ENCODE measurements at regions not wholly inside any gene's neighbourhood (a gene's known extent, or its start where the extent isn't known, plus 50 kb on each side); places are given as distances from the start of the nearest gene placed in this dataset.

DNA sequence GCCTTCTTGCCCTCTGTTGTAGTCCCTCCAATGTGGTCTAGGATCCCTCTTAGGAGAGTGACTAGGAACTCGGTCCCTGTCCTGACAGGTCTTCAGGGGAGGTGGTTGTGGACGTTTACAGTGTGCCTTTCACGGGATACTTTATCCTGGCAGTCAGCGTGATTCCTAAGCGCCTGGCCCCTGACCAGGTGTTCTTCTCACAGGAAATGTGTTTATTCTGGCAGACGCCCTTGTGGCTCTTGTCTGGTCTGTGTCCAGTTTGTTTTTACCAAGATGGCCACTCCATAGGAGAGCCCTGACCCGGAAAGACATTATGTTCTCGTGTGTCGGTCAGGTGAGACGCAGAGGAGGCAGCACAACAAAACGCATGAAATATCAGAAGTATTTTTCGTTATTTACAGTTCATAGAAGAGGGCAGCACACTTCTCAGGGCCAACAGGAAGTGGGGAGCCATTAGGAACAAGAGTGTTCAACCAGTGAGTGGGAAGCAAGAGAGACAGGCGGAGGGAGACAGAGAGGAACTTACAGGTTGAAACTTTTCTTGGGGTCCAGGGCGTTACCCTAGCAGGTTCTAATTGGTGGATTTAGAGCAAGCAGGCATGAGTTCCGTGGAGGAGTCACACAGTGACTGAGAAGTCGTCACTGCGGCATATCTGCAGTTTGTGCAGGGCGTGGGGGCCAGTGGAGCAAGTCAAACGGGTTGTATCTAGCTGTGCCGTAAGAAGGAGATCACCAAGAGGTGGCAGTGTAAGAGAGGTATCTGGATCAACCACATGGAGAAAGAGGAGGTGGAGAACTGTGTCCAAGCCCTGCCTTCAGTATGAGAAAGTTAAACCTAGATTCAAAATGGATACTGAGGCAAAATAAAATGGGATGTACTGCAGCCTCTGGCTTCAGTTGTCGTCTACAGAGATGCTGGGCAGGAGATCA is 412.9 kb downstream of the ZSWIM6 start:
- no peak overlapping the region for H3K4me3 ChIP-seq (ENCODE audit: low read depth, low read length)
- no peak for TF ChIP-seq POLR2A (IDR thresholded peaks at IDR 0.05; ENCODE audit: extremely low read depth, insufficient read length)
- TF ChIP-seq MYC (IDR thresholded peaks at IDR 0.05; ENCODE audit: low read depth, low read length): no peak
- TF ChIP-seq, protein P1, sequence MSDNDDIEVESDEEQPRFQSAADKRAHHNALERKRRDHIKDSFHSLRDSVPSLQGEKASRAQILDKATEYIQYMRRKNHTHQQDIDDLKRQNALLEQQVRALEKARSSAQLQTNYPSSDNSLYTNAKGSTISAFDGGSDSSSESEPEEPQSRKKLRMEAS (IDR thresholded peaks at IDR 0.05; ENCODE audit: low read depth, low read length): no peak
- TF ChIP-seq, protein P2, sequence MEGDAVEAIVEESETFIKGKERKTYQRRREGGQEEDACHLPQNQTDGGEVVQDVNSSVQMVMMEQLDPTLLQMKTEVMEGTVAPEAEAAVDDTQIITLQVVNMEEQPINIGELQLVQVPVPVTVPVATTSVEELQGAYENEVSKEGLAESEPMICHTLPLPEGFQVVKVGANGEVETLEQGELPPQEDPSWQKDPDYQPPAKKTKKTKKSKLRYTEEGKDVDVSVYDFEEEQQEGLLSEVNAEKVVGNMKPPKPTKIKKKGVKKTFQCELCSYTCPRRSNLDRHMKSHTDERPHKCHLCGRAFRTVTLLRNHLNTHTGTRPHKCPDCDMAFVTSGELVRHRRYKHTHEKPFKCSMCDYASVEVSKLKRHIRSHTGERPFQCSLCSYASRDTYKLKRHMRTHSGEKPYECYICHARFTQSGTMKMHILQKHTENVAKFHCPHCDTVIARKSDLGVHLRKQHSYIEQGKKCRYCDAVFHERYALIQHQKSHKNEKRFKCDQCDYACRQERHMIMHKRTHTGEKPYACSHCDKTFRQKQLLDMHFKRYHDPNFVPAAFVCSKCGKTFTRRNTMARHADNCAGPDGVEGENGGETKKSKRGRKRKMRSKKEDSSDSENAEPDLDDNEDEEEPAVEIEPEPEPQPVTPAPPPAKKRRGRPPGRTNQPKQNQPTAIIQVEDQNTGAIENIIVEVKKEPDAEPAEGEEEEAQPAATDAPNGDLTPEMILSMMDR (IDR thresholded peaks at IDR 0.05; ENCODE audit: low read depth, low read length): no peak
- DNase-seq (ENCODE audit: low read depth): peak; percentile 3

DNA sequence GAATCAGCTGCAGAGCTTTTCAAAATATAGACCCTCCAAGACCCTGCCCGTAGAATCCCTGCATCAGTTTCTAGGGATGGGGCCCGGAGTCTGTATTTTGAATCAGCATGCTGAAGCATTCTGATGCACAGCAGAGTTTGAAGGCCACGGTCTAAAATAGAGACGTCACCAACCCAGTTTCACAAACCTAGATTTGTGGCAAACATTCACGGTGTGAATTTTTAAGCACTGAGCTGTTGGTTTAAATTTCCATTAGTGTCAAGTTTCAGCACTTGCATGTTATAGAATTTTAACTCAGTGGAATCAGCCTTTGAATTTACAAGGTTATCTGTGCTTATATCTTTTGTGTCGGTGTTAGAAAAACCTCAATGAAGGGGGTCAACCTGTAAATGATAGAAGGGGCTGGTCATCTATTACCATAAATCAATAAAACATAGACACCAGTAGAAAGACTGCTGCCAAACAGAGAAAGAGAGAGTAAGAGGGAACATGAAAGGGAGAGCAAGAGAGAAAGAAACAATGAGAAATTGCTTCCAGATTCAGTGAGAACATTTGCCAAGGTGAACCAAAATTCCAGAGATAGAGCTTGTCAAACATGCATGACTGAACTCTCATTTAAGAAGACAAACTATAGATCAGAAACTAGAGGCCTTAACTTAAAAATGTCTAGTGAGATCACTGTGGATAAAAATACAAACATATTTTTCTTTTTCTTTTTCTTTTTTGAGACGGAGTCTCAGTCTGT is 414.9 kb downstream of the ZSWIM6 start:
- no peak overlapping the region for H3K4me3 ChIP-seq (ENCODE audit: low read depth, low read length)
- no peak for TF ChIP-seq POLR2A (IDR thresholded peaks at IDR 0.05; ENCODE audit: extremely low read depth, insufficient read length)
- TF ChIP-seq MYC (IDR thresholded peaks at IDR 0.05; ENCODE audit: low read depth, low read length): no peak
- TF ChIP-seq, protein P2 (IDR thresholded peaks at IDR 0.05; ENCODE audit: low read depth, low read length): no peak
- TF ChIP-seq, protein P1 (IDR thresholded peaks at IDR 0.05; ENCODE audit: low read depth, low read length): no peak
- DNase-seq (ENCODE audit: low read depth): no peak

DNA sequence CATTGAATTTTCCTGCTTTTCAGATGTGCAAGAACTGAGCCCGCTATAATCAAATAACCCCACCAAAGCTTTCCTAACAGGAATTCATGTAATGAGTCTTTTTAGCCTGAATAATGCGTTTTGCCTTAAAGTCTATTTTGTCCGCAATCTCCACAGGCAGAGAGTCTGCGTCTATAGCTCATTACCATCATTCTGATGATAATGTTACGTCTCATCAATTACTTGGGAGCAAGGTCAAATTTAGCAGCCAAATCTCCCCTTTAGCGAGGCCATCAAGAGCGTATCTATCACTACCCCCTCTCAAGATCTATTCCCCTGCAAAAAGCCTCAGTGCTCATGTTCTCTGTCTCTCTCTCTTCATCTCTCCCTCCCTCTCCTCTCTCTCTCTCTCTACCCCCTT is 416.1 kb downstream of the ZSWIM6 start:
- no peak for DNase-seq (ENCODE audit: low read depth)
- no peak overlapping the region for H3K4me3 ChIP-seq (ENCODE audit: low read depth, low read length)
- TF ChIP-seq MYC (IDR thresholded peaks at IDR 0.05; ENCODE audit: low read depth, low read length) (no peak), POLR2A (IDR thresholded peaks at IDR 0.05; ENCODE audit: extremely low read depth, insufficient read length) (no peak)
- TF ChIP-seq, protein P2 (IDR thresholded peaks at IDR 0.05; ENCODE audit: low read depth, low read length): no peak
- TF ChIP-seq, protein P1 (IDR thresholded peaks at IDR 0.05; ENCODE audit: low read depth, low read length): no peak

DNA sequence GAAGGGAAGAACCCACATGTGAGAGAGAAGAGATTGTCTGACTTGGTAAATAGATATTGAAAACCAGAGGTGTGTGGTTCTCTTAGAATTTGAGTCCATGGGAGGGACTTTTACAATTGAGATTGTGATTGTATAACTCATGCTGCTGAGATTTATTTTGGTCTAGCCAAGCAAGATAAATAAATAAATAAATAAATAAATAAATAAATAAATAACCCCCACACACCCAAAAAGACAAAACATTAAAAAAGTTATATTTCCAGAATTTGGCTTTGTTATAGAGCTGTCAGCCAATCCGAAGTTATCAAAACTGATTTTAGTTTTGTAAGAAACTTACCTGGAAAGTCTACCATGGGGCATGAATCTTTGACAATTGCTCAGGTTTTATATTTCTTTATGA is 416.6 kb downstream of the ZSWIM6 start:
- no peak for DNase-seq (ENCODE audit: low read depth)
- TF ChIP-seq POLR2A (IDR thresholded peaks at IDR 0.05; ENCODE audit: extremely low read depth, insufficient read length): no peak
- TF ChIP-seq, protein P1 (IDR thresholded peaks at IDR 0.05; ENCODE audit: low read depth, low read length): no peak
- no peak overlapping the region for H3K4me3 ChIP-seq (ENCODE audit: low read depth, low read length)

DNA sequence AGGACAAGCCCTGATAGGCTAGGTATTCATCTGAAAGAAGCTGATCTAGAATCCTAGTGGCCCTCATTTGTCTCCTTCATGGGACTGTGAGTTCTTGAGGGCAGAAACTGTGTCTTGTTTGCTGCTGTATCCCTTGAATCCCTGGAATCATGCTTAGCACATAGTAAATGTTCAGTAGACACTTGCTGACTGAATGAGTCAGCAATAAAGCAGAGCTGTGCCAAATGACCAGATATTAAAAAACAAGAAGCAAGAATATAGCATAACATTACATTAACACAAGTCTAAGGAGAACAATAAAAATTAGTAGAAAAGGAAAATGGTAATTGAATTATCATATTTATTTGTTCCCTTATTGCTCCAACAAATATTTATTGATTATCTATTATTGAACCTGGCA is 420.5 kb downstream of the ZSWIM6 start:
- DNase-seq (ENCODE audit: low read depth): no peak
- TF ChIP-seq, protein P2 (IDR thresholded peaks at IDR 0.05; ENCODE audit: low read depth, low read length): no peak
- TF ChIP-seq, protein P1 (IDR thresholded peaks at IDR 0.05; ENCODE audit: low read depth, low read length): no peak
- no peak for TF ChIP-seq POLR2A (IDR thresholded peaks at IDR 0.05; ENCODE audit: extremely low read depth, insufficient read length)
- TF ChIP-seq MYC (IDR thresholded peaks at IDR 0.05; ENCODE audit: low read depth, low read length): no peak
- H3K4me3 ChIP-seq (ENCODE audit: low read depth, low read length): no peak overlapping the region

DNA sequence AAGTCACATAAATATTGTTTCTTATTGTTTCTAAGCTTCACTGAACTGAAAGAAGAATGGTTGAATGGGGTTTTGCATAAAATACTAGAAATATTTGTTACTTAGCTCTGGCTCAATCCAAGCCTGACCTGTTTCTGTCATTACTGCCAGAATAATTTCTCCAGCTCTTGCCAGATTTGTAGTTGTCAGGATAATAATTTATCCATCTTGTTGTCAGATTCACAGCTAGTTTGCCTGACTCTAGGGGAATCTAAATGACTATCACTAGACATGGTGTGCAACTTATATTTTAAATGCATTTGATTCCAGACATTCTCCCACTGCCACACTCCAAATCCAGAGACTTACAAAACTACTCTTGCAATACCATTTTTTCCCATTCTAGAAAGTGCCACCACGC is 422.7 kb downstream of the ZSWIM6 start:
- no peak for TF ChIP-seq POLR2A (IDR thresholded peaks at IDR 0.05; ENCODE audit: extremely low read depth, insufficient read length)
- TF ChIP-seq, protein P2 (IDR thresholded peaks at IDR 0.05; ENCODE audit: low read depth, low read length): no peak
- TF ChIP-seq, protein P1 (IDR thresholded peaks at IDR 0.05; ENCODE audit: low read depth, low read length): no peak
- TF ChIP-seq MYC (IDR thresholded peaks at IDR 0.05; ENCODE audit: low read depth, low read length): no peak
- no peak overlapping the region for H3K4me3 ChIP-seq (ENCODE audit: low read depth, low read length)
- DNase-seq (ENCODE audit: low read depth): no peak

All from NB4 (cell line).